GM23248 (cell line): ENCODE measurements at regions not wholly inside any gene's neighbourhood (a gene's known extent, or its start where the extent isn't known, plus 50 kb on each side); places are given as distances from the start of the nearest gene placed in this dataset.

ENCODE experiments used
- EZH2 ChIP-seq: fragments of 200-600 bp; sonication (generic); IDR thresholded peaks from 2 replicates; pipeline ENCODE4 v1.6.1; 2018; ENCODE audit warnings: antibody characterized with exemption, mild to moderate bottlenecking; ENCODE audit not compliant: insufficient read depth, poor library complexity, severe bottlenecking
- EZH2phosphoT487 ChIP-seq: fragments of 200-600 bp; sonication (generic); IDR thresholded peaks from 2 replicates; pipeline ENCODE4 v1.6.1; 2018; ENCODE audit warnings: antibody characterized with exemption, moderate library complexity, mild to moderate bottlenecking, low read depth; ENCODE audit not compliant: insufficient read depth

- TF ChIP-seq EZH2phosphoT487 (no peak), EZH2 (no peak)
Observed at GRCh38 chr1:232182236-232182635, 447.7 kb downstream of the SIPA1L2 start.
